ENCODE measurements at regions not wholly inside any gene's neighbourhood (a gene's known extent, or its start where the extent isn't known, plus 50 kb on each side); places are given as distances from the start of the nearest gene placed in this dataset.

DNA sequence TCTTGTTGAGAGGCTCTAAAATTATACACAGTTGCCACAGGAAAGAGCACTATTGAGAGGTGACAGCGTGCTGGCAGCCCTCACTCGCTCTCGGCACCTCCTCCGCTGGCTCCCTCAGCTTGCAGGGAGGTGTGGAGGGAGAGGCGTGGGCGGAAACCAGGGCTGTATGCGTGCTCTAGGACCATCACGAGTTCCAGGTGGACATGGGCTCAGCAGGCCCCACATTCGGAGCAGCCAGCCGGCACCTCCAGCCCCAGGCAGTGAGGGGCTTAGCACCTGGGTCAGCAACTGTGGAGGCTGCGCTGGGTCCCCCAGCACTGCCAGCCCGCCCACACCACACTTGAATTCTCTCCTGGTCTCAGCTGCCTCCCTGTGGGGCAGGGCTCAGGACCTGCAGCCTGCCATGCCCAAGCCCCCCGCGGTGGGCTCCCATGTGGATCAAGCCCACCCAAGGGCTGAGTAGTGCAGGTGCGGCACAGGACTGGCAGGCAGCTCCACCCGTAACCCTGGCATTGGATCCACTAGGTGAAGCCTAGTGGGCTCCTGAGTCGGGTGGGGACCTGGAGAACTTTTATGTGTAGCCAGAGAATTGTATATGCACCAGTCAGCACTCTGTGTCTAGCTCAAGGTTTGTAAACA lies 460.6 kb upstream of the ALCAM start:
- TF ChIP-seq, protein P1, sequence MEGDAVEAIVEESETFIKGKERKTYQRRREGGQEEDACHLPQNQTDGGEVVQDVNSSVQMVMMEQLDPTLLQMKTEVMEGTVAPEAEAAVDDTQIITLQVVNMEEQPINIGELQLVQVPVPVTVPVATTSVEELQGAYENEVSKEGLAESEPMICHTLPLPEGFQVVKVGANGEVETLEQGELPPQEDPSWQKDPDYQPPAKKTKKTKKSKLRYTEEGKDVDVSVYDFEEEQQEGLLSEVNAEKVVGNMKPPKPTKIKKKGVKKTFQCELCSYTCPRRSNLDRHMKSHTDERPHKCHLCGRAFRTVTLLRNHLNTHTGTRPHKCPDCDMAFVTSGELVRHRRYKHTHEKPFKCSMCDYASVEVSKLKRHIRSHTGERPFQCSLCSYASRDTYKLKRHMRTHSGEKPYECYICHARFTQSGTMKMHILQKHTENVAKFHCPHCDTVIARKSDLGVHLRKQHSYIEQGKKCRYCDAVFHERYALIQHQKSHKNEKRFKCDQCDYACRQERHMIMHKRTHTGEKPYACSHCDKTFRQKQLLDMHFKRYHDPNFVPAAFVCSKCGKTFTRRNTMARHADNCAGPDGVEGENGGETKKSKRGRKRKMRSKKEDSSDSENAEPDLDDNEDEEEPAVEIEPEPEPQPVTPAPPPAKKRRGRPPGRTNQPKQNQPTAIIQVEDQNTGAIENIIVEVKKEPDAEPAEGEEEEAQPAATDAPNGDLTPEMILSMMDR (IDR thresholded peaks at IDR 0.05), result no peak
- TF ChIP-seq EZH2phosphoT487 (IDR thresholded peaks at IDR 0.05) (no peak), EZH2 (IDR thresholded peaks at IDR 0.05) (no peak)

Measured in neural progenitor cell (in vitro differentiated cells).